Mesenchymal stem cell (in vitro differentiated cells and primary cell): ENCODE measurements at regions not wholly inside any gene's neighbourhood (a gene's known extent, or its start where the extent isn't known, plus 50 kb on each side); places are given as distances from the start of the nearest gene placed in this dataset.

Source experiments
- DNase-seq: peaks from one replicate; pipeline ENCODE4 v3.0.0-alpha.2; 2013
- H2AFZ ChIP-seq: one replicate; pipeline ENCODE4 v1.6.1; 2013; ENCODE audit warnings: low read depth, mild to moderate bottlenecking, control low read depth, inconsistent platforms, low read length, moderate library complexity
- H2AK5ac ChIP-seq: 2 replicates; pipeline ENCODE4 v1.6.1; 2013; ENCODE audit warnings: low read length, moderate library complexity, mild to moderate bottlenecking, inconsistent platforms; ENCODE audit not compliant: severe bottlenecking
- H2BK120ac ChIP-seq: one replicate; pipeline ENCODE4 v1.6.1; 2013; ENCODE audit warnings: low read depth, mild to moderate bottlenecking, inconsistent platforms, low read length, moderate library complexity
- H2BK12ac ChIP-seq, 2 experiments: one replicate each; pipeline ENCODE4 v1.6.1; 2013; ENCODE audit warnings: inconsistent platforms in 2 of 2, low read length in 2 of 2, mild to moderate bottlenecking in 2 of 2, moderate library complexity in 2 of 2, control low read depth in 1 of 2
- H2BK15ac ChIP-seq: one replicate; pipeline ENCODE4 v1.6.1; 2013; ENCODE audit warnings: mild to moderate bottlenecking, low read depth, inconsistent platforms; ENCODE audit not compliant: poor library complexity, severe bottlenecking
- H2BK5ac ChIP-seq: 2 replicates; pipeline ENCODE4 v1.6.1; 2013; ENCODE audit warnings: low read depth, mild to moderate bottlenecking, low read length, control low read depth, inconsistent platforms; ENCODE audit not compliant: poor library complexity, severe bottlenecking
- H3K14ac ChIP-seq, 2 experiments: one replicate each; pipeline ENCODE4 v1.6.1; 2013; ENCODE audit warnings: inconsistent platforms in 2 of 2, low read length in 2 of 2, control low read depth in 1 of 2, mild to moderate bottlenecking in 1 of 2, moderate library complexity in 1 of 2
- H3K18ac ChIP-seq, 2 experiments: one replicate each; pipeline ENCODE4 v1.6.1; 2013; ENCODE audit warnings: inconsistent platforms in 2 of 2, low read length in 2 of 2, control low read depth in 1 of 2, low read depth in 1 of 2, mild to moderate bottlenecking in 1 of 2
- H3K23ac ChIP-seq, 2 experiments: one replicate each; pipeline ENCODE4 v1.6.1; 2013; ENCODE audit warnings: inconsistent platforms in 2 of 2, low read length in 2 of 2, mild to moderate bottlenecking in 2 of 2, moderate library complexity in 2 of 2, control low read depth in 1 of 2
- H3K27ac ChIP-seq: 2 replicates; pipeline ENCODE4 v1.5.1; 2013; ENCODE audit warnings: mild to moderate bottlenecking, moderate library complexity, low read length, control low read depth, inconsistent platforms; ENCODE audit not compliant: poor library complexity, severe bottlenecking
- H3K27me3 ChIP-seq, 2 experiments: 2 replicates each; pipeline versions ENCODE4 v1.6.1 to v1.7.0; 2013; ENCODE audit warnings: low read length in 2 of 2, mild to moderate bottlenecking in 2 of 2, moderate library complexity in 2 of 2, control low read depth in 1 of 2, inconsistent platforms in 1 of 2; ENCODE audit not compliant: control insufficient read depth in 1 of 2, insufficient read depth in 1 of 2
- H3K36me3 ChIP-seq, 2 experiments: 2 replicates each; pipeline versions ENCODE4 v1.6.1 to v1.7.0; 2013; ENCODE audit warnings: low read length in 2 of 2, control low read depth in 1 of 2, inconsistent platforms in 1 of 2, low read depth in 1 of 2, mild to moderate bottlenecking in 1 of 2; ENCODE audit not compliant: insufficient read depth in 2 of 2, control insufficient read depth in 1 of 2
- H3K4ac ChIP-seq, 2 experiments: one replicate each; pipeline ENCODE4 v1.6.1; 2013; ENCODE audit warnings: inconsistent platforms in 2 of 2, low read length in 2 of 2, mild to moderate bottlenecking in 2 of 2, moderate library complexity in 2 of 2, control low read depth in 1 of 2, low read depth in 1 of 2
- H3K4me1 ChIP-seq: 2 replicates; pipeline ENCODE4 v1.6.1; 2013; ENCODE audit warnings: low read depth, low read length, control low read depth; ENCODE audit not compliant: control insufficient read depth, insufficient read depth
- H3K4me2 ChIP-seq: 2 replicates; pipeline ENCODE4 v1.6.1; 2013; ENCODE audit warnings: low read length, mild to moderate bottlenecking, inconsistent platforms; ENCODE audit not compliant: poor library complexity, severe bottlenecking
- H3K4me3 ChIP-seq, 2 experiments: 2 replicates each; pipeline versions ENCODE4 v1.5.1 to v1.7.0; 2013; ENCODE audit warnings: low read length in 2 of 2, mild to moderate bottlenecking in 2 of 2, control low read depth in 1 of 2, low read depth in 1 of 2; ENCODE audit not compliant: insufficient read depth in 1 of 2
- H3K79me1 ChIP-seq: replicated peaks from 2 replicates; pipeline ENCODE4 v1.6.1; 2013; ENCODE audit warnings: mild to moderate bottlenecking, control low read depth, low read length, inconsistent platforms; ENCODE audit not compliant: poor library complexity, severe bottlenecking
- H3K9ac ChIP-seq: 2 replicates; pipeline ENCODE4 v1.7.0; 2013; ENCODE audit warnings: mild to moderate bottlenecking, low read length, moderate library complexity
- H3K9me3 ChIP-seq: 2 replicates; pipeline ENCODE4 v1.7.0; 2013; ENCODE audit warnings: mild to moderate bottlenecking, low read length; ENCODE audit not compliant: control insufficient read depth
- H4K8ac ChIP-seq: one replicate; pipeline ENCODE4 v1.6.1; 2013; ENCODE audit warnings: inconsistent platforms, mild to moderate bottlenecking, low read length, moderate library complexity
- H4K91ac ChIP-seq: one replicate; pipeline ENCODE4 v1.6.1; 2013; ENCODE audit warnings: mild to moderate bottlenecking, low read length, inconsistent platforms
- WGBS: methylation state at CpG from one replicate; pipeline ENCODE4 v1.1.7; 2013; ENCODE audit warnings: mixed read lengths; 5-methylcytosine and 5-hydroxymethylcytosine counted together

GRCh38 chr13:31864307-31864706, 125.0 kb downstream of the RXFP2 start:
- Histone ChIP-seq H3K23ac (no peak overlapping the region), H2BK15ac (no peak overlapping the region), H3K4me2 (no peak overlapping the region), H3K14ac (no peak overlapping the region), H4K8ac (no peak overlapping the region), H3K4ac (no peak overlapping the region), H3K36me3 (no peaks in the 10 kb centered on the region), H2BK5ac (no peak overlapping the region), H3K27ac (no peak overlapping the region), H3K9me3 (no peaks in the 10 kb centered on the region), H3K18ac (no peak overlapping the region), H3K9ac (no peak overlapping the region), H3K4me1 (no peaks in the 10 kb centered on the region), H3K27me3 (no peaks in the 10 kb centered on the region), H3K79me1 (no peaks in the 10 kb centered on the region), H2AFZ (no peak overlapping the region), H2BK12ac (no peak overlapping the region), H2AK5ac (no peak overlapping the region), H3K4me3 (no peak overlapping the region), H2BK120ac (no peak overlapping the region), H4K91ac (no peak overlapping the region)
- DNase-seq = no peak
- 90% methylated on average over 1 of the region's 2 CpGs for WGBS

GRCh38 chr13:31866099-31866498, 126.8 kb downstream of the RXFP2 start:
- no peak overlapping the region for H3K4ac ChIP-seq
- H3K9ac ChIP-seq = no peak overlapping the region
- DNase-seq = no peak
- H2BK15ac ChIP-seq = no peak overlapping the region
- H2BK120ac ChIP-seq = no peak overlapping the region
- H2AK5ac ChIP-seq = no peak overlapping the region
- no peak overlapping the region for H3K18ac ChIP-seq
- no peak overlapping the region for H3K27ac ChIP-seq
- no peak overlapping the region for H2BK5ac ChIP-seq
- no peak overlapping the region for H3K23ac ChIP-seq
- no peaks in the 10 kb centered on the region for H3K36me3 ChIP-seq
- H3K27me3 ChIP-seq = no peaks in the 10 kb centered on the region
- H4K91ac ChIP-seq = no peak overlapping the region
- H3K4me2 ChIP-seq = no peak overlapping the region
- H2BK12ac ChIP-seq = no peak overlapping the region
- no peak overlapping the region for H2AFZ ChIP-seq
- H3K14ac ChIP-seq = no peak overlapping the region
- no peak overlapping the region for H4K8ac ChIP-seq
- H3K79me1 ChIP-seq = no peaks in the 10 kb centered on the region
- H3K4me1 ChIP-seq = peaks cover 2% of the 10 kb centered on the region
- no peak overlapping the region for H3K4me3 ChIP-seq
- no peaks in the 10 kb centered on the region for H3K9me3 ChIP-seq

GRCh38 chr13:31867709-31868108, 128.4 kb downstream of the RXFP2 start:
- Histone ChIP-seq H3K14ac (no peak overlapping the region), H3K4me1 (peaks cover 2% of the 10 kb centered on the region), H2AK5ac (no peak overlapping the region), H2BK15ac (no peak overlapping the region), H3K9me3 (no peaks in the 10 kb centered on the region), H2BK12ac (no peak overlapping the region), H2AFZ (no peak overlapping the region), H2BK5ac (no peak overlapping the region), H3K27me3 (no peaks in the 10 kb centered on the region), H3K4me3 (no peak overlapping the region), H3K4ac (no peak overlapping the region), H3K4me2 (no peak overlapping the region), H3K9ac (no peak overlapping the region), H3K18ac (no peak overlapping the region), H2BK120ac (no peak overlapping the region), H3K79me1 (no peaks in the 10 kb centered on the region), H3K23ac (no peak overlapping the region), H3K36me3 (no peaks in the 10 kb centered on the region), H4K8ac (no peak overlapping the region), H4K91ac (no peak overlapping the region), H3K27ac (no peak overlapping the region)
- no peak for DNase-seq

- DNase-seq = no peak
- Histone ChIP-seq H4K8ac (no peak overlapping the region), H2BK5ac (no peak overlapping the region), H2BK15ac (no peak overlapping the region), H3K4ac (no peak overlapping the region), H2BK12ac (no peak overlapping the region), H3K27ac (no peak overlapping the region), H3K27me3 (no peaks in the 10 kb centered on the region), H2AFZ (no peak overlapping the region), H3K9ac (no peak overlapping the region), H3K4me3 (no peak overlapping the region), H3K4me2 (no peak overlapping the region), H3K4me1 (peaks cover 2% of the 10 kb centered on the region), H3K9me3 (no peaks in the 10 kb centered on the region), H3K14ac (no peak overlapping the region), H3K23ac (no peak overlapping the region), H3K18ac (no peak overlapping the region), H2AK5ac (no peak overlapping the region), H4K91ac (no peak overlapping the region), H3K36me3 (no peaks in the 10 kb centered on the region), H2BK120ac (no peak overlapping the region), H3K79me1 (no peaks in the 10 kb centered on the region)
- WGBS = 100% methylated on average over 2 of the region's 2 CpGs
Observed at GRCh38 chr13:31869582-31869981, 130.3 kb downstream of the RXFP2 start.
